ENCODE measurements at regions not wholly inside any gene's neighbourhood (a gene's known extent, or its start where the extent isn't known, plus 50 kb on each side); places are given as distances from the start of the nearest gene placed in this dataset.

DNA sequence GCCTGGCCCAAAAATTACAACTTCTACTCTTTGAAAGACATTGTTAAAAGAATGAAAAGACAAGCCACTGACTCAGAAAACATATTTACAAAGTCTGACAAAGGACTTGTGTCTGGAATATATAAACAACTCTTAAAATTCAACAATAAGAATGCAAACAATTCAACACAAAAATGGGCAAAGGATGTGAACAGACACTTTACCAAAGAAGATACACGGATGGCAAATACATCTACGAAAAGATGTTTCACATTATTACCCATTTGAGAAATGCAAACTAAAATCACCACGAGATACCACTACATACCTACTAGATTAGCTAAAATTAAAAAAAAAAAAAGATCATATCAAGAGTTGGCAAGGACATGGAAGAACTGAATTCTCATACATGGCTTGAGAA, 80.8 kb upstream of the METRNL start:
- DNase-seq: no peak
- H3K9me2 ChIP-seq (replicated peaks; ENCODE audit: insufficient read depth, low read length): no peaks in the 10 kb centered on the region
- no peaks in the 10 kb centered on the region for H4K20me1 ChIP-seq (ENCODE audit: insufficient read depth, low read length)
- H3K9ac ChIP-seq (ENCODE audit: low read length): no peak overlapping the region
- H3K36me3 ChIP-seq (replicated peaks; ENCODE audit: insufficient read depth, low read length): no peaks in the 10 kb centered on the region
- H3K4me1 ChIP-seq (ENCODE audit: low read length): no peaks in the 10 kb centered on the region
- H3F3A ChIP-seq (ENCODE audit: insufficient read depth, low read length): no peaks in the 10 kb centered on the region
- H3K4me3 ChIP-seq (ENCODE audit: low read length): no peak overlapping the region
- no peak for TF ChIP-seq EZH2phosphoT487 (IDR thresholded peaks at IDR 0.05; ENCODE audit: low read length)
- TF ChIP-seq EZH2 (optimal IDR thresholded peaks at IDR 0.05; ENCODE audit: low read depth, low read length): no peak
- no peak for TF ChIP-seq CTCF (IDR thresholded peaks at IDR 0.05; ENCODE audit: low read length)
- no peak overlapping the region for H2AFZ ChIP-seq (ENCODE audit: low read length)
- H3K27ac ChIP-seq (ENCODE audit: low read length): no peak overlapping the region
- no peak overlapping the region for H3K4me2 ChIP-seq (ENCODE audit: low read depth, low read length)
- H3K27me3 ChIP-seq (replicated peaks; ENCODE audit: insufficient read depth, low read length): peaks cover 63% of the 10 kb centered on the region
- no peaks in the 10 kb centered on the region for H3K79me2 ChIP-seq (ENCODE audit: low read length)
- no peaks in the 10 kb centered on the region for H3K9me3 ChIP-seq (replicated peaks; ENCODE audit: insufficient read depth, low read length)

- Histone ChIP-seq H3K9me3 (replicated peaks; ENCODE audit: insufficient read depth, low read length) (no peaks in the 10 kb centered on the region), H3K4me3 (ENCODE audit: low read length) (no peak overlapping the region), H3K79me2 (ENCODE audit: low read length) (no peaks in the 10 kb centered on the region), H2AFZ (ENCODE audit: low read length) (no peak overlapping the region), H3K9me2 (replicated peaks; ENCODE audit: insufficient read depth, low read length) (no peaks in the 10 kb centered on the region), H3K4me1 (ENCODE audit: low read length) (no peaks in the 10 kb centered on the region), H3K36me3 (replicated peaks; ENCODE audit: insufficient read depth, low read length) (no peaks in the 10 kb centered on the region), H3K27me3 (replicated peaks; ENCODE audit: insufficient read depth, low read length) (peaks cover 51% of the 10 kb centered on the region), H3F3A (ENCODE audit: insufficient read depth, low read length) (no peaks in the 10 kb centered on the region), H4K20me1 (ENCODE audit: insufficient read depth, low read length) (no peaks in the 10 kb centered on the region), H3K9ac (ENCODE audit: low read length) (no peak overlapping the region), H3K4me2 (ENCODE audit: low read depth, low read length) (no peak overlapping the region), H3K27ac (ENCODE audit: low read length) (no peak overlapping the region)
- TF ChIP-seq EZH2 (optimal IDR thresholded peaks at IDR 0.05; ENCODE audit: low read depth, low read length) (no peak), CTCF (IDR thresholded peaks at IDR 0.05; ENCODE audit: low read length) (no peak), EZH2phosphoT487 (IDR thresholded peaks at IDR 0.05; ENCODE audit: low read length) (no peak)
- no peak for DNase-seq
Observed at GRCh38 chr17:83000738-83001137, 78.7 kb upstream of the METRNL start.

- Histone ChIP-seq H3K4me2 (ENCODE audit: low read depth, low read length) (no peak overlapping the region), H3K27me3 (replicated peaks; ENCODE audit: insufficient read depth, low read length) (peaks cover 51% of the 10 kb centered on the region), H3F3A (ENCODE audit: insufficient read depth, low read length) (no peaks in the 10 kb centered on the region), H3K79me2 (ENCODE audit: low read length) (no peaks in the 10 kb centered on the region), H3K9ac (ENCODE audit: low read length) (no peak overlapping the region), H2AFZ (ENCODE audit: low read length) (no peak overlapping the region), H3K4me1 (ENCODE audit: low read length) (no peaks in the 10 kb centered on the region), H3K36me3 (replicated peaks; ENCODE audit: insufficient read depth, low read length) (no peaks in the 10 kb centered on the region), H3K9me2 (replicated peaks; ENCODE audit: insufficient read depth, low read length) (no peaks in the 10 kb centered on the region), H3K4me3 (ENCODE audit: low read length) (no peak overlapping the region), H3K9me3 (replicated peaks; ENCODE audit: insufficient read depth, low read length) (no peaks in the 10 kb centered on the region), H3K27ac (ENCODE audit: low read length) (no peak overlapping the region), H4K20me1 (ENCODE audit: insufficient read depth, low read length) (no peaks in the 10 kb centered on the region)
- no peak for DNase-seq
- no peak for TF ChIP-seq CTCF (IDR thresholded peaks at IDR 0.05; ENCODE audit: low read length)
- TF ChIP-seq EZH2 (optimal IDR thresholded peaks at IDR 0.05; ENCODE audit: low read depth, low read length): no peak
- no peak for TF ChIP-seq EZH2phosphoT487 (IDR thresholded peaks at IDR 0.05; ENCODE audit: low read length)
Observed at GRCh38 chr17:83002118-83002805, 77.1 kb upstream of the METRNL start.

All from MM.1S (cell line).